GM18505 (cell line): ENCODE measurements at regions not wholly inside any gene's neighbourhood (a gene's known extent, or its start where the extent isn't known, plus 50 kb on each side); places are given as distances from the start of the nearest gene placed in this dataset.

ENCODE experiments used
- ATAC-seq: cut with Tn5 transposase; IDR thresholded peaks from one replicate; pipeline ENCODE4 v1.9.1; 2021; ENCODE audit not compliant: unreplicated experiment
- POLR2A ChIP-seq: IDR thresholded peaks from 4 replicates; pipeline ENCODE4 v1.6.1; 2011; ENCODE audit warnings: borderline replicate concordance; ENCODE audit not compliant: insufficient read depth, insufficient read length; ENCODE audit errors: extremely low read depth

DNA sequence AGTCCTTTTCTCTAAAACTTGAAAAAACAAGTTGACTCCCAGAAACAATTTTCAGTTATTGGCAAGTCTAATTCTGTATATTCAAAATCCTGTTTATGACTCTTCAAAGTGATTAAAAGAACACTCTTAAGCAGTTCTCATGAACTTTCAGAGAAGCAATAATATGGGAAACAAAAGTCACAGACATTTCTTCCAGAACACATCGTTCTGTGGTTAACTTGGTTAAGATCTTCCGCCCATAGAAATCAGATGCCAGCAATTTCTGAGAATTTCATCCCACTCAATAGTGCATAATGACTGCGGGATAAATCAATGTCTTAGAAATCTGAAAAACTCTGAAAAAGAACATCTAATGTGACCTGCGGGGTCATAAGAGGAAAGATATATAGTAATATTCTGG is 300.5 kb downstream of the COX7C start:
- no peak for ATAC-seq
- TF ChIP-seq POLR2A = no peak

DNA sequence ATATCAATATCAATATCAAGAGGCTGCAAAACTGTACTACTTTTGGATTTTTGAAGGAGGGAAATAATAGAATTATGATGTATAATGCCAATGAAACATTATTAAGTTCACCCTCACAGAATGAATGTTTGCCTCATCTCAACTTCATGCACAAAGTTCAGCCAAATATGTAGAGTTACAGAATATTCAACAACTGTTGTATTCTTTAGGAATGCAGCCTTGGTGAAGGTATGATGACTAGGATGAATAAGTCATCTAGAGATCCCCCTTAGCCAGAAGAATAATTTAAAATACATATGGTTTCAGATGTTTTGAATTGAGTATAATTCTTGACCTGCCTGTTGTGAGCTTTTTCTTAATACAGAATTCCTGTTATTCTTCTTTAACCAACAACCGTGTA is 308.3 kb downstream of the COX7C start:
- ATAC-seq = no peak
- no peak for TF ChIP-seq POLR2A

DNA sequence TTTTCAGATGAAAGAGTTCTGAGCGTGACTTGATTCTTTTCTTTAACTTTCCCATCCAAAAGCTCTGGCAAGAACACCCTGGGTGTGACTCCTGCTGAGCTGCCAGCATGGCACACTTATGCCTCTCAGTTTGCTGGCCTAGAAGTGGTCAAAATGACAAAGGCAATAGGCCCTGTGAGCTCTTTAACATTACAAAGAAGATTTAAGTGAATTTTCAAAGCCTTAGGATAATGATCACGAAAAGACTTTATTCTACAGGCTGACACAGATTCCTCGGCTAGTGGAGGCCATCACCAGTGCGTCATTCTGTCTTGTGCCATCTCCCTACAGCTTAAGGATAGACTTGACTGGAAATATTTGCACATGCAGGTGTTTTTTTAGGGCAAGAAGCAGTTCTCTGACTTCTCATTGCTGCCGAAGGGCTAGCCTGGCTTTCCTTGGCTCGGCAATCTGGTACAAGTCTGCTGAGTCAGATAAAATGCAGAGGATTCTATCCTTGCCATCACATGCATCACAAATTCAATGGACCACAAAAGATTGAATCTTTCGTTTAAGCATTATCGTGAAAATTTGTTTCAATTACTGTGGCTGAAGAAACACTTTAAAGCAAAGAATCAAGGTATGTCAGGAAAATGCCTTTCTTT is 311.5 kb downstream of the COX7C start:
- no peak for TF ChIP-seq POLR2A
- ATAC-seq = no peak

DNA sequence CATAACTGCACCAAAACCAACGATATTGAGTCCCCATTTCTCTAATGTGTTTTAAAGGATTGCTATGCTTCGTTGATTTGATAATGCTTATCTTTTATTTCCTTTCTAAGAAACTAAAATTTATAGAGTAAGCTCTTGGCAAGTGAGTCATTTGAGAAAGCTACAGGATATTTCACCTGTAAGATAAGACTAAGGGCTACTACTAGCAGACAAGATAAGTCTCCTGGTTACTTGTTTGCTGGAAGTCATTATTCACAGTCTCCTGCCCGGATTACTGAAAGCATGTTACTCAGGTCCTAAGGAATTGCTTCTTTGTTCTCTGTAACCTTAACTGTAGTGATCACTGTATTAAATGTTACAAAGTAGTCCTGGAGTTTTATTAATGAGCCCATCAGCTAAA is 315.9 kb upstream of the RASA1 start:
- ATAC-seq = no peak
- TF ChIP-seq POLR2A = no peak

DNA sequence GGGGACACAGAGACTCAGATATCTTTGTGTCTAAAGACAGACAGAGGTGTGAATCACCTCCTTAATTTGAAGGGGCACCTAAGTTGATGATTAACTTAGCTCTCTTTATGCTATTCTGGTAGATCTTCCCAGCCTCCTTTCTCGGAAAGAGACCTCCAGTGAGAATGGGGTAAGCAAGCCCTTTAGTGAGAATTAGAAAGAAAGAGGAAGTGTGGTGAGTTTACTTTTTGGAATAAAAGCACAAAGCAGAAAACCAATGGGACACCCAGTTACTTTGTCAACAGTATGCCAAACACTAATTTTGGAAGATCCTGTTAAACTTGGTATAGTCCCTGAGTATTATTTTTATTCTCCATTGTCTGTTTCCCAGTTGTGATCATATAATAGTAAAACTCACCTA is 302.8 kb upstream of the RASA1 start:
- no peak for TF ChIP-seq POLR2A
- ATAC-seq = no peak

DNA sequence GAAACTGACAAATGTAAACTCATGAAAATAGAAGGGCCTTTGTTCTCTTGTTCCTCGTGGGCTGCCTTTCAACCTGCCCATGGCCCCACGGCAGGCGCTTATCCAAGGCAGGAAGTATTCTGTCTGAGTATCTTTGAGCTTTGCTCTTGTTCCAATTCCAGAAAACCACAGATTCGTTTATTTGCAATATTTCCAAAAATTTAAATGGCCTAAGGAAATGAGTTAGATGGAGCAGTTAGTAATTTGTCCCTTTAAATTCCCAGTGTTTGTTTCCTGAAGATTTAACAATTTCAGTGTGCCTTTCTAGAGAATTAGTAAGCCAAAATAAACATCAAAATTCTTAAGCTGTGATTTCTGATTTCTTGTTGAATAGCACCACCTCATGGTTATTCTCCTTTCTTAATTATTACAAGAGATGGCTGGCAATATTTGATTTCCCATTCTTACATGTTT is 299.4 kb upstream of the RASA1 start:
- no peak for ATAC-seq
- TF ChIP-seq POLR2A = no peak

DNA sequence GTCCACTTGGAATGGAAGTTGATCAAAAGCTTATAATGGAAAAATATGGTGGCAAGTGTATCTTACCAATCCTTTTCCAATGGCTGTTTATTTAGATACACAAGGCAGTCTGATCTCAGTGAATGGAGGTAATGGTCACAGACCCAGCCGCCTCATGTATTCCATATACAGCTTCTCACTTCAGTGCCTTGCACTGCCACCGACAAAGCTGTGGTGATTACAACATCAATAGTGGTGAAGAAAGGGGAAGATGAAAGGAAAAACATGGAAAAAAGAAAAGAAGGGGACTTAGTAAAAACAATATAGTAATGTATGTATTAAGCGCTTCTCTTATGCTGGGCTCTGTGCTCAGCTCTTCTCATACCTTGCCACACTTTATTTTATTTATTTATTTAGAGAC is 297.3 kb upstream of the RASA1 start:
- ATAC-seq = no peak

DNA sequence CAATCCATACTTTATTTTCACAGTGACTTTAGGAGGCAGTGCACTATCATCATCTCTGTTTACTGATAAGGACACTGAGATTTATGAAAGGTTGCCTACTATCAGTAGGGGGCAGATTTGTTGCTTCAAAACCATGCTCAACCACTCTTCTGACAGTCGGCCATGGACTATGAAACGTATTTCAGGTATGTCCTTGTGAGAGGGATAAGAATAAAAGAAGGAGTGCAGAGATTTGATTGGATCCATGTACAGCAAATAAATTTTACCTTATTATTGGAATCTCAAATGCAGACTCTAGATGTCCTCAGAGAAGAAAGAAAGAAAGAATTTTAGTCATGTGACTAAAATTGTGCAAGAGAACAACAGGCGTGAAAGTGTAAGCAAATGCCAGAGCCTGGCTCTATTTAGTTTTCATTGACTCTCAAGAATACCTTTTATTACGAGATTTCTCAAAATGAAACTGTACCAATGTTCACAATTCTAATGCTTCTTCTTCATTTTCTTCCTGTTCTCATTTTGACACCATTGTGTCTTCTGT is 296.6 kb upstream of the RASA1 start:
- no peak for TF ChIP-seq POLR2A
- peak; percentile 50 for ATAC-seq

More for the DNA sequence above, 297.3 kb upstream of the RASA1 start:
- TF ChIP-seq POLR2A = no peak

DNA sequence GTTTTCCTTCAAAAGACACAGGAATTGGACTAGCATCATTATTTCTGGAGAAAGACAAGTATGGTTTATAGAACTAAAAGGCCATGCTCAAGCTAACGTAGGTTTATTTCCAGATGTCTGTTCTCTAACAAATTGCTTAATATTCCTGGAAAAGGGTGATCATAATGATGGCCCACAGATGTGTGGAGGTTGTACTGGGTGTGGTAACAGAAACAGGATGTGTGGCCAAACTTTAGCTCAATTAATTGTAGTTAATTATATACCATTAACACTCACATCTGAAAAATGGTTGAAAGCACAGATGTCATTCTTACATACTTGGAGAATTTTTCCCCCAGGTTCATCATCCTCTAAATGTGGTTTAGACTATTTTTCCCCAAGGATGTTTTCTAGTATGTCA is 292.7 kb upstream of the RASA1 start:
- no peak for ATAC-seq
- TF ChIP-seq POLR2A = no peak

DNA sequence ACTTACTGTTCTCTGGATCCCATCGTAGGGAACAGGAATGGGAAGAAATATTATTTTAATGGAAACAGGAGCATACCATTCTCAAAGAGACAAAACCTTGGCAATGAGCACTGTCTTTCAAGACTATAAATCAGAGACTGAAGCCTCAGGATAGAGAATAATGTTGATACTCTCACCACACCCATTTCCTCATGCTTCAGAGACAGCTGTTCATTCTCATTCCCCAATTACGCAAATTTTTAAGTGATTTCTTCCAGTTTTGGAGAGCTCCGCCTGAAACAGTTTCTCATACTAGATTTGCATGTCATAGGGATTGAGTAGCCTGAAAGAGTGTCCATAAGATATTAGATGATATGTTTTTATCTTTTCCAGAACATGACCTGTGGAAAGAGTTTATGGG is 290.5 kb upstream of the RASA1 start:
- ATAC-seq = no peak
- TF ChIP-seq POLR2A = no peak

DNA sequence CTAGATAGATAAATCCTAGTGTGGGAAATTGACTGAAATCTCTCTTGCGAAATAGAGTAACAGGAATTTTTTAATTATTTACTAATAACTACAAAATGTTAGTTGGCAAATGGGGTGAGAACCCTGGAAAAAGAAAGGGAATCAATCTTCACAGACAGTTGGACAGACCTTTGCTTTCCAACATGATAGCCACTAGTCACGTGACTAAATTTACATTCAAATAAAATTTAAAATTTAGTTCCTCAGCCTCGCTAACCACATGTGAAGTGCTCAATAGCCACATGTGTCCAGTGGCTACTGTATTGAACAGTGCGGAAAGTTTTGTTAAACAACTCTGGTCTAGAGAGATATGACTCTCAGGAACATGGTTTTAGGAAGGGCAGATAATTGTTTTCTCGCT is 289.9 kb upstream of the RASA1 start:
- TF ChIP-seq POLR2A = no peak
- no peak for ATAC-seq

DNA sequence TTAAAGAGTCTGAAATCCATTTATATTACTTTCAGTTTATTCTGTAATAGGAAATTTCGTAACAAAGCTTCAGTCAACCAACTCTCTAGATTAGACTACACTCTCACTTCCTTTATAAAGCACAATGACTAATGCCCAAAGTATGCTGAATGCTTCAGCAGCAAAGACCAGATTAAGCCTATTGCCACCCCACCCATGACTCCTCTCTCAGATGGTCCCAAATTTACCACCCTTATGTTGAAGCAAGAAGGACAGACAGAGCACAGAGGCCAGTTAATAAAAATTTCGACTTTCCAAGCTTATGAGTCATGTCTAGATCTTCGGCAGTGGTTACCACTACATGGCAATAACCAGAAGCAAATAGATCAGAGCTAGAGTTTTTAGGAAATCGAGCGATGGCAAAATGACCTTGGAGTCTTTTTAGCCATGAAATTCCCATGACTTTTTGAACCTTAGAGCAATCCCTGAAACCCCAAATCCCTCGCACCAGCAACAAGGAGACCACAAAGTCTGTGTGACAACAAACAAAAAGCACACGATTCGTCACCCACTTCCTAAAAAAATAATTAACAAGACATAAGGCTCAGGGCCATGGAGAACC is 287.8 kb upstream of the RASA1 start:
- no peak for TF ChIP-seq POLR2A
- peak; percentile 57 for ATAC-seq

DNA sequence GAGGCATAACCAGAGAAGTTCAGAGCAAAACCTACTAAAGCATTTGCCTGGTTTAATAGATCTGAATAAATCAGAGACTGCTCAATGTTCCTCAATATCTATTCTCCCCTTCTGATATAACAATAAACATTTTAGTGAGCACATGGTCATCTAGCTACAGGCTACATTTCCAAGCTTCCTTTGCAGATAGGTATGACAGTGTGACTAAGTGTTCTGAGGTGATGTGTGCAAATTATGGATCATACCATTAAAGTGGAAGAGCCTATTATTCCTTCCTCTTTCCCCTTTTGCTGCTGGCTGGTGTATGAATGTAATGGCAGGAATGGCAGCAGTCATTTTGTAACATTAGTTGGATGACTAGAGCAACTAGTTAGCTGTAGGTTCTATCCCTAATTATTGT is 285.8 kb upstream of the RASA1 start:
- no peak for ATAC-seq
- TF ChIP-seq POLR2A = no peak

DNA sequence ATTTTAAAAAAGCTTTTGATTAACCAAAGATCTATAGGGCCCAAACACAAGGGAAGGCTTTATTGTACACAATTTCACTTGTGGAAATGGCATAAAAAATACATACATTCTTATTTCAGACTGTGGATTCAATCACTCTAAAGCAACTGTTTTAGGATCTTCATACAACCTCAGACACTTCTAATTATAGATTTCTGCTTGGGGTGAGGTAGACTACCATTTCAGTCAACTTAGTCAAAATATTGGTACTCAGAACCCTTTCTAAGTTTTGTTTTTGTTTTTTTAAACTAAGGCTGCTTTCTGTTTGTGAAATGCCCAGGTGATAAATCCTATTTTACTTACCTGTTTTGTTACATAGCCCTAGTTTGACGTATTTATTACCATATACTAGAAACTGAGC is 284.5 kb upstream of the RASA1 start:
- no peak for ATAC-seq

More for the DNA sequence above, 284.5 kb upstream of the RASA1 start:
- no peak for TF ChIP-seq POLR2A
